ENCODE measurements at regions not wholly inside any gene's neighbourhood (a gene's known extent, or its start where the extent isn't known, plus 50 kb on each side); places are given as distances from the start of the nearest gene placed in this dataset.

DNA sequence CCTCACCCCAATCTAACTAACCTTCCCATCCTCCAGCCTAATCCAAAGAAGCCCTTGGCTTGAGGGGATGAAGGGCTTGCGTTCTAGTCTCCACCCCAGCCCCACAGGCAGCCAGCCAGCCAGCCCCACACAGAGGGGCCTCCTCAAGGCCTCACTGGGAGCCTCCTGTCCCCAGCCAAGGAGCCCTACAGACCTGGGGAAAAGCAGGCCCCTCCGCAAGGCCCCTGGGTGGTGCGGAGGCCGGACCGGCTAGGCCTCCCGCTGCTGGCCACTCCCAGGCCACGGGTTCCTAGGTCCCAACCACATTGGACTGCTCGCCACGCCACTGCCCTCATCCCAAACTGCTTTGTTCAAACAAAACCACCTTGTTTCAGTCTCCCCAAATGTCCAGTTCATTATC lies 78.0 kb downstream of the ZIC5 start:
- POLR2A ChIA-PET, result no interaction called here
- no peaks in the 10 kb centered on the region for H3K9me3 Mint-ChIP-seq (ENCODE audit: unreplicated experiment)
- Histone ChIP-seq H3K4me3 (ENCODE audit: low read depth, low read length) (no peak overlapping the region), H3K27me3 (replicated peaks; ENCODE audit: control insufficient read depth, insufficient read depth, low read length) (no peaks in the 10 kb centered on the region), H3K9me3 (no peaks in the 10 kb centered on the region), H3K4me1 (no peaks in the 10 kb centered on the region), H3K36me3 (ENCODE audit: control insufficient read depth, insufficient read depth, low read length) (no peaks in the 10 kb centered on the region)
- intact Hi-C loops (cut with micrococcal nuclease; ENCODE audit: unreplicated experiment), result no loop called here
- no peaks in the 10 kb centered on the region for H3K36me3 Mint-ChIP-seq (ENCODE audit: insufficient read depth, unreplicated experiment)
- BruUV-seq (replicated peaks), result no TSS peak
- no peaks in the 10 kb centered on the region for H3K4me1 Mint-ChIP-seq (ENCODE audit: low read depth, unreplicated experiment)
- no peak overlapping the region for H3K27ac Mint-ChIP-seq (ENCODE audit: unreplicated experiment)
- peaks cover 3% of the 10 kb centered on the region for H3K27me3 Mint-ChIP-seq (ENCODE audit: insufficient read depth, unreplicated experiment)
- H3K4me3 Mint-ChIP-seq (ENCODE audit: unreplicated experiment), result no peak overlapping the region
- TF ChIP-seq, protein P1, sequence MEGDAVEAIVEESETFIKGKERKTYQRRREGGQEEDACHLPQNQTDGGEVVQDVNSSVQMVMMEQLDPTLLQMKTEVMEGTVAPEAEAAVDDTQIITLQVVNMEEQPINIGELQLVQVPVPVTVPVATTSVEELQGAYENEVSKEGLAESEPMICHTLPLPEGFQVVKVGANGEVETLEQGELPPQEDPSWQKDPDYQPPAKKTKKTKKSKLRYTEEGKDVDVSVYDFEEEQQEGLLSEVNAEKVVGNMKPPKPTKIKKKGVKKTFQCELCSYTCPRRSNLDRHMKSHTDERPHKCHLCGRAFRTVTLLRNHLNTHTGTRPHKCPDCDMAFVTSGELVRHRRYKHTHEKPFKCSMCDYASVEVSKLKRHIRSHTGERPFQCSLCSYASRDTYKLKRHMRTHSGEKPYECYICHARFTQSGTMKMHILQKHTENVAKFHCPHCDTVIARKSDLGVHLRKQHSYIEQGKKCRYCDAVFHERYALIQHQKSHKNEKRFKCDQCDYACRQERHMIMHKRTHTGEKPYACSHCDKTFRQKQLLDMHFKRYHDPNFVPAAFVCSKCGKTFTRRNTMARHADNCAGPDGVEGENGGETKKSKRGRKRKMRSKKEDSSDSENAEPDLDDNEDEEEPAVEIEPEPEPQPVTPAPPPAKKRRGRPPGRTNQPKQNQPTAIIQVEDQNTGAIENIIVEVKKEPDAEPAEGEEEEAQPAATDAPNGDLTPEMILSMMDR (IDR thresholded peaks at IDR 0.05; ENCODE audit: insufficient read depth in 1 of 2, low read depth in 1 of 2, low read length in 1 of 2, severe bottlenecking in 1 of 2, unreplicated experiment in 1 of 2), result no peak
- CTCF ChIA-PET, result no interaction called here
- DNase-seq, result no peak

DNA sequence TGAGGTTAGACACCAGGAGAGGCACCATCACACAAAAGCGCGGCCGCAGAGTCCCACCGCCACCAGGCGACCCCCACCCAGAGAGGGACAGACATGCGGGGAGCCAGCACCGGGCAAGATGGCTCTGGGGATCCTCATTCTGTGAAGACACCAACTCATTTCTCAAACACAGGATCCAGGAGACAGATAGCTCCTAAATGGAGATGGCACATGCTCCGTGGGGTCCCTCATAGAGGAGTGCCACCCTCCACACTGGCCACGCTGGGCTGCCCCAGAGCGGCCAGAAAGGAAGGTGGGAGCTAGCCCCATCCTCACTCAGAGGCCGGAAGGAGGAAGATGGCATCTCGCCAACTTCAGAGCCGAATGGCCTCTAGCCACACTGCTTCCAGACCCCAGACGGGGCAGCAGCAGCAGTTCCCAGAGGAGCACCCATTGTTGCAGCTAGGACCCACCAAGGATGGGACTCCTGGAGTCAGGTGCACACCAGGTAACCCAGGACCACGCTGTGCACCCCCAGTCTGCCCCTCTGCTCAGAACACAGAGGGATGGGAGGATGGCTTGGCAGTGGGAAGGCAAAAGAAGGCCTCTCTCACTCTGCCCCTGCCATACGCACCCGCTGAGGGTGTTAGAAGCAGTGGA lies 78.6 kb downstream of the ZIC5 start:
- POLR2A ChIA-PET, result no interaction called here
- Histone ChIP-seq H3K27me3 (replicated peaks; ENCODE audit: control insufficient read depth, insufficient read depth, low read length) (no peaks in the 10 kb centered on the region), H3K9me3 (no peaks in the 10 kb centered on the region), H3K4me1 (no peaks in the 10 kb centered on the region), H3K4me3 (ENCODE audit: low read depth, low read length) (no peak overlapping the region), H3K36me3 (ENCODE audit: control insufficient read depth, insufficient read depth, low read length) (no peaks in the 10 kb centered on the region)
- TF ChIP-seq, protein P1 (IDR thresholded peaks at IDR 0.05; ENCODE audit: insufficient read depth in 1 of 2, low read depth in 1 of 2, low read length in 1 of 2, severe bottlenecking in 1 of 2, unreplicated experiment in 1 of 2), result no peak
- BruUV-seq (replicated peaks), result no TSS peak
- intact Hi-C loops (cut with micrococcal nuclease; ENCODE audit: unreplicated experiment), result no loop called here
- DNase-seq, result no peak
- Mint-ChIP-seq H3K27ac (ENCODE audit: unreplicated experiment) (no peak overlapping the region), H3K36me3 (ENCODE audit: insufficient read depth, unreplicated experiment) (no peaks in the 10 kb centered on the region), H3K9me3 (ENCODE audit: unreplicated experiment) (no peaks in the 10 kb centered on the region), H3K27me3 (ENCODE audit: insufficient read depth, unreplicated experiment) (peaks cover 3% of the 10 kb centered on the region), H3K4me1 (ENCODE audit: low read depth, unreplicated experiment) (no peaks in the 10 kb centered on the region), H3K4me3 (ENCODE audit: unreplicated experiment) (no peak overlapping the region)
- CTCF ChIA-PET, result no interaction called here

DNA sequence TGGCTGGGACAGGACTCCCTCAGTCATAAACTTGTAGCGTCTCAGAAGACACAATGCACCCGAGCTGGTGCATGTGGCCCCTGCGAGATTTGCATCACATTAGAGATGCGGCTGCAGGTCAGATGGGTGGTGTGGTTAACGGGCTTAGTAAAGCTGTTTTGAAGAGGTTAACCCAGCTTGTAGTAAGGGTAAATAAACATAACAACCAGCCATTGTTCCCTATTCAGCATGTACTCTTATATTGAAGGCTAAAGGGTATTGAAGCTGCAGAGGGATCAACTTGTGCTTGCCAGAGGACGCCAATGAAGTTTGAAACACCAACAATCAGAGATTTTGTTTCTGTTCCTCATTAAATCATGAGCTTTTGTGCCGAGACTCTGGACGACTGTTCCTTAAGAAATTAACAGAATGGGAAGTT lies 79.4 kb downstream of the ZIC5 start:
- Mint-ChIP-seq H3K27ac (ENCODE audit: unreplicated experiment) (no peak overlapping the region), H3K9me3 (ENCODE audit: unreplicated experiment) (no peaks in the 10 kb centered on the region), H3K4me3 (ENCODE audit: unreplicated experiment) (no peak overlapping the region), H3K27me3 (ENCODE audit: insufficient read depth, unreplicated experiment) (peaks cover 3% of the 10 kb centered on the region), H3K36me3 (ENCODE audit: insufficient read depth, unreplicated experiment) (no peaks in the 10 kb centered on the region), H3K4me1 (ENCODE audit: low read depth, unreplicated experiment) (no peaks in the 10 kb centered on the region)
- TF ChIP-seq, protein P1 (IDR thresholded peaks at IDR 0.05; ENCODE audit: insufficient read depth in 1 of 2, low read depth in 1 of 2, low read length in 1 of 2, severe bottlenecking in 1 of 2, unreplicated experiment in 1 of 2), result no peak
- no TSS peak for BruUV-seq (replicated peaks)
- intact Hi-C loops (cut with micrococcal nuclease; ENCODE audit: unreplicated experiment), result no loop called here
- Histone ChIP-seq H3K4me1 (no peaks in the 10 kb centered on the region), H3K9me3 (no peaks in the 10 kb centered on the region), H3K27me3 (replicated peaks; ENCODE audit: control insufficient read depth, insufficient read depth, low read length) (no peaks in the 10 kb centered on the region), H3K36me3 (ENCODE audit: control insufficient read depth, insufficient read depth, low read length) (no peaks in the 10 kb centered on the region), H3K4me3 (ENCODE audit: low read depth, low read length) (no peak overlapping the region)
- CTCF ChIA-PET, result no interaction called here
- DNase-seq, result no peak
- POLR2A ChIA-PET, result no interaction called here
